Skeletal muscle tissue (tissue), 3 donors: ENCODE measurements at regions not wholly inside any gene's neighbourhood (a gene's known extent, or its start where the extent isn't known, plus 50 kb on each side); places are given as distances from the start of the nearest gene placed in this dataset.

ENCODE experiments used
- H3K27ac ChIP-seq: one replicate; pipeline ENCODE4 v1.7.0; 2013; ENCODE audit warnings: mild to moderate bottlenecking, low read depth, low read length, inconsistent platforms
- H3K27me3 ChIP-seq, 3 donors: one replicate each; pipeline ENCODE4 v1.7.0; 2013; ENCODE audit warnings: low read length in 3 of 3; ENCODE audit not compliant: control insufficient read depth in 3 of 3, insufficient read depth in 3 of 3
- H3K36me3 ChIP-seq, 3 donors: one replicate each; pipeline ENCODE4 v1.7.0; 2013; ENCODE audit warnings: low read length in 3 of 3; ENCODE audit not compliant: control insufficient read depth in 3 of 3, insufficient read depth in 3 of 3
- H3K4me1 ChIP-seq, 3 donors: one replicate each; pipeline ENCODE4 v1.7.0; 2013; ENCODE audit warnings: low read length in 3 of 3, mild to moderate bottlenecking in 3 of 3; ENCODE audit not compliant: control insufficient read depth in 3 of 3, insufficient read depth in 3 of 3
- H3K4me3 ChIP-seq, 3 donors: one replicate each; pipeline ENCODE4 v1.7.0; 2013; ENCODE audit warnings: low read length in 3 of 3
- H3K9ac ChIP-seq, 3 donors: one replicate each; pipeline ENCODE4 v1.7.0; 2013; ENCODE audit warnings: low read length in 3 of 3, mild to moderate bottlenecking in 3 of 3, moderate library complexity in 2 of 3, low read depth in 1 of 3
- H3K9me3 ChIP-seq, 3 donors: one replicate each; pipeline ENCODE4 v1.7.0; 2013; ENCODE audit warnings: low read length in 3 of 3; ENCODE audit not compliant: control insufficient read depth in 3 of 3
- donor health status: Osteomylitis.

- Histone ChIP-seq H3K9ac (no peak overlapping the region), H3K4me3 (no peak overlapping the region), H3K27ac (no peak overlapping the region)
These were observed 1247.2 kb downstream of the ROBO2 start for GRCh38 chr3:78287085-78287484.

GRCh38 chr3:78293284-78293683 is 1253.4 kb downstream of the ROBO2 start:
- H3K4me1 ChIP-seq: no peaks in the 10 kb centered on the region
- no peaks in the 10 kb centered on the region for H3K27me3 ChIP-seq

More at GRCh38 chr3:78287085-78287484, 1247.2 kb downstream of the ROBO2 start:
- no peaks in the 10 kb centered on the region for H3K36me3 ChIP-seq
- no peaks in the 10 kb centered on the region for H3K9me3 ChIP-seq
- no peaks in the 10 kb centered on the region for H3K4me1 ChIP-seq
- no peaks in the 10 kb centered on the region for H3K27me3 ChIP-seq

GRCh38 chr3:78304115-78304514 is 1264.2 kb downstream of the ROBO2 start:
- H3K9me3 ChIP-seq: no peaks in the 10 kb centered on the region
- H3K9ac ChIP-seq: no peak overlapping the region

More at GRCh38 chr3:78293284-78293683, 1253.4 kb downstream of the ROBO2 start:
- no peak overlapping the region for H3K9ac ChIP-seq
- no peak overlapping the region for H3K4me3 ChIP-seq
- H3K36me3 ChIP-seq: no peaks in the 10 kb centered on the region
- no peaks in the 10 kb centered on the region for H3K9me3 ChIP-seq
- no peak overlapping the region for H3K27ac ChIP-seq

GRCh38 chr3:78312851-78313250 is 1273.0 kb downstream of the ROBO2 start:
- Histone ChIP-seq H3K27me3 (no peaks in the 10 kb centered on the region), H3K27ac (no peak overlapping the region), H3K9ac (no peak overlapping the region), H3K36me3 (no peaks in the 10 kb centered on the region), H3K4me3 (no peak overlapping the region), H3K9me3 (no peaks in the 10 kb centered on the region), H3K4me1 (no peaks in the 10 kb centered on the region)

More at GRCh38 chr3:78304115-78304514, 1264.2 kb downstream of the ROBO2 start:
- Histone ChIP-seq H3K27ac (no peak overlapping the region), H3K27me3 (no peaks in the 10 kb centered on the region), H3K4me1 (no peaks in the 10 kb centered on the region), H3K36me3 (no peaks in the 10 kb centered on the region), H3K4me3 (no peak overlapping the region)

- Histone ChIP-seq H3K4me3 (no peak overlapping the region), H3K9me3 (no peaks in the 10 kb centered on the region), H3K36me3 (no peaks in the 10 kb centered on the region), H3K4me1 (no peaks in the 10 kb centered on the region), H3K27ac (no peak overlapping the region), H3K9ac (no peak overlapping the region), H3K27me3 (no peaks in the 10 kb centered on the region)
These were observed 1273.4 kb downstream of the ROBO2 start for GRCh38 chr3:78313332-78313731.

GRCh38 chr3:78314327-78314726 is 1274.4 kb downstream of the ROBO2 start:
- Histone ChIP-seq H3K4me1 (no peaks in the 10 kb centered on the region), H3K27me3 (no peaks in the 10 kb centered on the region), H3K9ac (no peak overlapping the region), H3K4me3 (no peak overlapping the region), H3K9me3 (no peaks in the 10 kb centered on the region), H3K36me3 (no peaks in the 10 kb centered on the region), H3K27ac (no peak overlapping the region)

GRCh38 chr3:78317774-78318173 is 1277.9 kb downstream of the ROBO2 start:
- Histone ChIP-seq H3K27me3 (no peaks in the 10 kb centered on the region), H3K4me3 (no peak overlapping the region), H3K9ac (no peak overlapping the region), H3K9me3 (no peaks in the 10 kb centered on the region), H3K4me1 (no peaks in the 10 kb centered on the region), H3K27ac (no peak overlapping the region), H3K36me3 (no peaks in the 10 kb centered on the region)

- Histone ChIP-seq H3K9me3 (no peaks in the 10 kb centered on the region), H3K36me3 (no peaks in the 10 kb centered on the region), H3K27me3 (no peaks in the 10 kb centered on the region), H3K4me1 (no peaks in the 10 kb centered on the region), H3K9ac (no peak overlapping the region), H3K27ac (no peak overlapping the region), H3K4me3 (no peak overlapping the region)
These were observed 1282.9 kb downstream of the ROBO2 start for GRCh38 chr3:78322780-78323179.

GRCh38 chr3:78337801-78338211 is 1297.9 kb downstream of the ROBO2 start:
- no peaks in the 10 kb centered on the region for H3K36me3 ChIP-seq
- H3K4me1 ChIP-seq: no peaks in the 10 kb centered on the region
- no peaks in the 10 kb centered on the region for H3K27me3 ChIP-seq
- no peaks in the 10 kb centered on the region for H3K9me3 ChIP-seq
- H3K4me3 ChIP-seq: no peak overlapping the region
- no peak overlapping the region for H3K27ac ChIP-seq
- H3K9ac ChIP-seq: no peak overlapping the region

- H3K9ac ChIP-seq: no peak overlapping the region
- no peak overlapping the region for H3K4me3 ChIP-seq
- no peaks in the 10 kb centered on the region for H3K27me3 ChIP-seq
- H3K27ac ChIP-seq: no peak overlapping the region
- H3K36me3 ChIP-seq: no peaks in the 10 kb centered on the region
- H3K9me3 ChIP-seq: no peaks in the 10 kb centered on the region
- H3K4me1 ChIP-seq: no peaks in the 10 kb centered on the region
These were observed 1298.5 kb downstream of the ROBO2 start for GRCh38 chr3:78338405-78338804.

- no peaks in the 10 kb centered on the region for H3K4me1 ChIP-seq
- no peak overlapping the region for H3K4me3 ChIP-seq
- H3K27ac ChIP-seq: no peak overlapping the region
- no peaks in the 10 kb centered on the region for H3K9me3 ChIP-seq
- no peaks in the 10 kb centered on the region for H3K27me3 ChIP-seq
- no peak overlapping the region for H3K9ac ChIP-seq
- H3K36me3 ChIP-seq: no peaks in the 10 kb centered on the region
These were observed 1303.3 kb downstream of the ROBO2 start for GRCh38 chr3:78343221-78343620.
